GM18505 (cell line): ENCODE measurements at regions not wholly inside any gene's neighbourhood (a gene's known extent, or its start where the extent isn't known, plus 50 kb on each side); places are given as distances from the start of the nearest gene placed in this dataset.

Source experiments
- ATAC-seq: cut with Tn5 transposase; IDR thresholded peaks from one replicate; pipeline ENCODE4 v1.9.1; 2021; ENCODE audit not compliant: unreplicated experiment
- POLR2A ChIP-seq: IDR thresholded peaks from 4 replicates; pipeline ENCODE4 v1.6.1; 2011; ENCODE audit warnings: borderline replicate concordance; ENCODE audit not compliant: insufficient read depth, insufficient read length; ENCODE audit errors: extremely low read depth

DNA sequence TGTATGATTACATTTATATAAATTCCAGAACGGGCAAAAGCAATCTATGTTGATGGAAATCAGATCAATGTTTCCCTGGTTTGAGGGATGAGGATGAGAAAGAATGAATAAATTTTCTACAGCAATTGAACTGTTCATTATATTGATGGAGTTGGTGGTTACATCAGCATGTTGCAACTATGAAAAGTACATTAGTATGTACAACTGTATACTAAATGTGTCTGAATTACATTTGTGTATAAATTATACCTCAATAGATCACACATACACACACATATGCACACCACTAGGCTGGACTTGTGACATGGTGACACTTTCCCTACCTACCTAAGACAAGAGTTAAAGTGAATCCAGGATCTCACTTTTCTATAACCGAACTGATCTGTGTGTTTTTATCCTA, 608.0 kb downstream of the CDH11 start:
- no peak for TF ChIP-seq POLR2A
- ATAC-seq = no peak

DNA sequence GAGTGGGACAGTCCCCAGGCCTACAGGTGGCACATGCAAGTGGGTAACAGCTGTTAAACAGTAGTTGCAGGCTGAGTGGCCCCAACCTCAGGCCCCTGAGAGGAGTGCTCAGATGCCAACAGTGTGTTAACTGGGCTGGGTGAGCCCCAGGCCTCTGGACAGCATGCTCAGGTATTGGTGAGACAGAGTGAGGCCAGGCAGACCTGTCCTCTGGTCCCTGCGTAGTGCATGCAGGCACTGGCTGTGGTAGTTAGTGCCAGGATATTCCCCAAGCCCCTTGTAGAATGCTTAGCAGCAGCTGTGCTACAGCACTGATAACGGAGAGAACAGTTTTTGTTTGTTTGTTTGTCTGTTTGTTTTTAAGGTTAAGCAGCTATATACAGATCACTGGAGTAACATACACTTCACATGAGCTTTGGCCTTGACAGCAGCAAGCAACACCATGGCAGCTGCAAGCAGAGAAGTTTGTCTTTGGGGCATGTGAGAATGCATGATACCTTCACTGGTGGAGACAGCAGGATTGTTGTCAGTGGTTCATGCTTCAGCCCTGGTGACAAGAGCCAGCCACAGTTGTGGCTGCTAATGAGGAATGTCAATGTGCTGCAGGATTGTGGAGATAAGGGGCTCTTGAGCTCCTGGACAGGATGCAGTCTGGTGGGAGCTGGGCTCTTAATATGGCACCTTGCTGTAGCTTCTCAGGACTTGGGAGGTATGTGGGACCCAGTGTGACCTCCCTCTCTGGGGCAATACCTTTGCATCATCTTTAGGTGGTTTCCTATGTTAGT, 614.4 kb downstream of the CDH11 start:
- no peak for ATAC-seq

DNA sequence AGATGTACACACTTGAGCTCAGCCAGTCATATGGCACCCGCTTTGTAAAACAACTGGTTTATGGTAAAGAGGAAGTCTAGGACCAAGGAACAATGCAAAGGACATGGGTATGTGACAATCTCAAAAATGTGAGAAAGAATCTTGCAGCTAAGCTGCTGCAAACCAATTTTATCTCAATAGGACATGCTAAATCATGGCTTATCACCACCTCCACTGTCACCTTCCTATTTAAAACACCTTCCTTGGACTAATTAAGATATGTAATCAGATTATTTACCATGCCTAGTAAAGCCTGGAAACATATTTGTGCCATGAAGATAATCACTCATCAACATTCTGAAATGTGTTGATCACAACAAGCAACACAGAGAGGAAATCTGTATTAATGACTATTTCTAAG, 622.7 kb downstream of the CDH11 start:
- no peak for ATAC-seq
- no peak for TF ChIP-seq POLR2A

More for the DNA sequence above, 614.4 kb downstream of the CDH11 start:
- TF ChIP-seq POLR2A = no peak

DNA sequence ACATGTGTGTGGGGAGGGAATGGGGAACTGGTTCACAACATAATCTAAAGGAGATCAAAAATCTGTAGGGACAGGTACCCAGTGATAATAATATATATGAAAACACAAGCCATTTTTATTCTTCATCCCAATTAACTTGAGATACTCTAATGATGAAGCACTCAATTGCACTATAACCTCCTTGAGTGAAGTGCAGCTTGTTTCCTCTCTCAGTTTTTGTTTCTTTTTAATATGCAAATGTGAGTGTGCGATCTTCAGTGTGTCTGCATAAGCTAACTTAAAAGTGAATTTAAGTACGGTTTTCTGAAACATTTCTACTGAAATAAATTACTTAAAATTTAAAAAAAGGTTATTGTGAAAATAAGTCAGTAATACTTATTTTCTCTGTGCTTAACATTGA, 623.5 kb downstream of the CDH11 start:
- no peak for TF ChIP-seq POLR2A
- ATAC-seq = no peak

DNA sequence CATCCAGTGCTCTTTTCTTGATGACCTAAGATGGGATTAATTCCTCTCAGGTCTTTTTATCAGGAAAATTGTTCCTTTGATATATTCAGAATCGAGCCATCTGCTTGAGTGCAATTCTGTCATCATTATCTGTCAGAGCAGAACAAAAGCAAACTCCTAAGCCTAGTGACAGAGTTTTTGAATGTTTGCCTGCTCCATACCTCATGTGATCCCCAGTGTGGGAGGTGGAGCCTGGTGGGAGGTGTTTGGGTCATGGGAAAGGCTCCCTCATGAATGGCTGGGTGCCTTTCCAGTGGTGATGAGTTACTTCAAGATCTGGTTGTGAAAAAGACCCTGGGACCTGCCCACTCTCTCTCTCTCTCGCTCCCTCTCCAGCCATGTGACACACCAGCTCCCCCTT, 628.2 kb downstream of the CDH11 start:
- no peak for ATAC-seq
- no peak for TF ChIP-seq POLR2A

DNA sequence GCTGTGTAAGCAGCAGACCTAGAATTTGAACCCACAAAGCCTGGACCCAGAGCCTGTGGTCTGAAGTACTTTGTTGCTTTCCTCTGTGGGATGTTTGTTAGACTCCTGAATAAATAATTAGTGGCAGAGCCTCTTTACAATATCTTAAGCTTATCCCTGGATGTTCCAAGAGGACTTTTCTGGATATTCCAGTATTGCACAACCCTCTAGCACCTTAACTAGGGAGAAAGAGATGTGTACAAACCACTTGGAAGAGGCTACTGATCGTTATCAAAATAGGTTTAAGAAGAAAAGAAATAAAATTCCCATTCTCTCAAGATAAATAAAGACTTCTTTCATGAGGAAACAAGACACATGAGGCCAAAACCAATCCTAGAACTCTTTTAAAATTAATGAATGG, 632.4 kb downstream of the CDH11 start:
- ATAC-seq = no peak
- no peak for TF ChIP-seq POLR2A

DNA sequence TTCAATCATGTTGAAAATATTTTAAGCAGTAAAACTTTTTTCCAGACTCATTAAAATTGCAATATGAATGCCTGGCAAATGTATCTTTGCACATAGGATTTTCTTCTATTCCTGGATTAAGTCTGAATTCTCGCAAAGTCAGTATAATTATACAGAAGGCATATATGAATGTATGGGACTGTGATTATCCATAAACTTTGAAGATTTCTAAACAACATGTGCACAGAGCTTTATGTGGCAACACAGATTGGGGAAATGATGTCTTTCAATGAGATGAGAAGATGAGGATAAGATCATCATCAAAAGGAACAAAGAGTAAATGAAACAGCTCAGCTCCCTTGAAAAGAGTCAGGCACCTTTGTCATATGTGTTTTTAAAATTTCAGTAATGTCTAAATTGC, 635.3 kb downstream of the CDH11 start:
- no peak for ATAC-seq

DNA sequence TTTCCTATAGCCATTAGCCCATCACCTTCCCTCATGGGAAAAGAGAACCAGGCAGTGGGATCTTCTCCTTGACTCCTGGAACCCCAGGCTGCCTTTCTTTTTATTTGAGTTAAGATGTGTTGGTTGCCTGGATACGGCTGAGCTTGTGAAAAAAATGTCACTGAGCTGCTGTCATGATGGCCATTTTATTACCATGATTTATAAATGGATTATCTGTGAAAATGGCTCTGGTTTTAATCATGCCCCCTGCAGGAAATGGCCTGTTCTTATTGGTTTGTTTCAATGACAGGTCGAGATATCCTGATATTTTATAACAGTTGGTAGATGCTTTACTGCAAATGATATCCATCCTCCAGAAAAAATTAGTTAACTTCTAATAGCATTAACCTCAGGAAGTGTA, 640.4 kb downstream of the CDH11 start:
- no peak for ATAC-seq
- no peak for TF ChIP-seq POLR2A

More for the DNA sequence above, 635.3 kb downstream of the CDH11 start:
- TF ChIP-seq POLR2A = no peak

DNA sequence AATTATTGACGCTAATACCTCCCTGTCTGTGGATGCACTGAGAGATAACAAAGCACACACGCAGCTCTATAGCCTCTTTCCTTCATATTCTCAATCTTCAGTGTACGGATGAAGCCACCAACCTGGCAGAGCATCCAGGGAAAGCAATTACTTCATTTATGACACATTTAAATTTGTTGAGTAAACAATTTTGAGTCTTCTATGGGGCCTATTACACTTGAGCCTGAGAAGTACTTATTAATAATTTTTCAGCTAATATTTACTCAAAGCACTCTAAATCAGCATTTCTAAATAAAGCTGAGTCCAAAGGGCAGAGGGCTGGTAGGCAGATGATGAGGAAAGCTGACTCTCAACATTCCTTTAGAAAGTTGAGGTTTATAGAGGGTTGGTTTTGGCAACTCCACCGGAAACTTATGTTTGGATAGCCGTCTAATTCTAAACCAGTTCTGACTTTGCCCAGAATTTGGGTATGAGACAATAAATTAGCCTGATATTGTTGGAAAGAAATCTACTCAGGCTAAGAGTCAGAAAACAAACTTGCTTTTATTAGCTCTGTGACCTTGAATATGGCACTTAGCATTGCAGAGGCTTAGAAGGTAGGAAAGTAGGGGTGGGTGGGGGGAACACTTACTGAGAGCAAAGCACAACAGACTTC, 643.5 kb downstream of the CDH11 start:
- TF ChIP-seq POLR2A = no peak
- no peak for ATAC-seq

DNA sequence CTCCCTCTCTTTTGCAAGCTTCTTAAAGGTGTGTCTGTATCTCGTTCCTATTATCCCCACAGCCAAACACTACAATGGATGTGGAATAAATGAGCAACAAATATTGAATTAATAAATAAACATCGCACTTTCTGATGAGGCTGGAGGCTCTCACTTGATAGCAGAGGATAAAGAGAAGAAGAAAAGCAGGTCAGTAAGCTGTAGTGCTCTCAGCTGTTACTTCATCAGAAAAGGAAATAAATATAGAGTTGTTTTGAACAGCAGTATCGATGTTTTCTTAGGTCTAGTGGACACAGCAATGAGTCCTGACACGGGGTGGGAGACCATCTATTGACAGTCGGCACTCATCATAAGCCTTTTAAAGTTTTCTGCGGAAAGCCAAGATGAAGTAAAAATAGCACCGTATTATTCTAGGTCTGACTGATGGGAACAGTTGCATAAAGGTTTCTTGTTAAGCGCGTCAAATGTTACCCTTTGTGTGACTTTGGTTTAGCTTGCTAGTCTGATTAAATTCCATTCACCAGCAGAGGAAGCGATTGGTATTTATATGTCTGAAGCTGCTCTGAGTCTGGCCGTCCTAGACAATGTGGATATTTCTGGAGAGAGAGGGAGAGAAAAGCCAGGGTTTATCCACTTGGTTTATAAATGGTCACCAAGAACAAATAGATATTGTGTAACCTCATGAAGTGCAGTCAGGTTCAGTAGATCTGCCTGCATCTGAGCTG, 646.1 kb downstream of the CDH11 start:
- ATAC-seq = no peak
- no peak for TF ChIP-seq POLR2A

DNA sequence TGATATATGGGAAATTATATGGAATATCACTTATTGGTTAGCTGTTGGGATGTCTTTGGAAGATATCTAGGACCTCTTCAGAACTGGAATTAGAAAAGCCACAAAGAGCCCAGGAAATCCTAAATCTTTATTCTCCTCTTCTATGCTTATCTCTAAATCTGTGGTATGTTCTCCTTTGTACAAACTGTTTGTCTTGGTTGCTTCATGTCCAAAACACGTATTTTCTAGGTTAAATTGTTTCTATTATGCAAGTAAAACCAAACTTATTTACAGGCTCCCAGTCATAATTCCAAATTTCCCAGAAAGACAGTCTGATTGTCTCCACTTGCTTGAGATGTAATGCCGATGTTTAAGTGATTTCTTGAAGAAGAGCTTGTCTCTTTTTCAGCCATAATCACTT, 650.9 kb downstream of the CDH11 start:
- no peak for TF ChIP-seq POLR2A
- no peak for ATAC-seq

DNA sequence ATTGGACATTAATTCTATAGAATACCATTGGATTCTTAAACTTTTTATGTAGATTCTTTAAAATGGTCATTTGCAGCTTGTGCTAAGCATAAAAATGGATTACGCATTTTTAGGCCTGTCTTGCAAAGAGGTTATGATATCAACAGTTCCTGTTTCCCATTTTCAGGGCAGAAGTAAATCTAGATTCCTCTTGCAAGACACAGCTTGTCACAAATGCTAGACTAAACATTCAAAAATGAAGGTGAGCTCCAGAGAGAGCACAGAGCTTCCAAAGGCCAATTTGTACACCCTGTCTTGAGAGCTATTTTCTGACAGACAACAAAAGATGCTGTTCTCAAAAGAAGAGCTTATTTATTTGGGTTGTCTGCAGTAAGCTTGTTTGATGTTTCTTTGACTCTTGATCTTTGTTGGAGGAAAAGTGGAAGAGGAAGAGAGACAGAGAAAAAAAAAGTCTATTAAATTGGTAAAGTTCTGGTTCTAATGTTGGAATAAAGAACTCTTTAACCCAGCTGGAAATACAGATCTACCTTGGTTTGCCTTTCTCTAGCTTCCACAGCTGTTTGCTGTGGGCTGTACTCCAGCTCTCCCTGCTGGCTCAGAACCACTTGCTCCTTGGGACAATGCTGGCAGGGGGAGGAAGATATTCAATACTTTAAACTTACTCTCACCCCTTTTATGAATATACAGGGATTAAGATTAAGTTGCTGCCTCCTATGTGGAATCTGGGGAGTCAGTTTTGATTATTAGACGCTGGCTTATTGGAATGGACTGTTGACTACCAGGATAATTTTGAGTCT, 651.8 kb downstream of the CDH11 start:
- ATAC-seq = no peak
- no peak for TF ChIP-seq POLR2A

DNA sequence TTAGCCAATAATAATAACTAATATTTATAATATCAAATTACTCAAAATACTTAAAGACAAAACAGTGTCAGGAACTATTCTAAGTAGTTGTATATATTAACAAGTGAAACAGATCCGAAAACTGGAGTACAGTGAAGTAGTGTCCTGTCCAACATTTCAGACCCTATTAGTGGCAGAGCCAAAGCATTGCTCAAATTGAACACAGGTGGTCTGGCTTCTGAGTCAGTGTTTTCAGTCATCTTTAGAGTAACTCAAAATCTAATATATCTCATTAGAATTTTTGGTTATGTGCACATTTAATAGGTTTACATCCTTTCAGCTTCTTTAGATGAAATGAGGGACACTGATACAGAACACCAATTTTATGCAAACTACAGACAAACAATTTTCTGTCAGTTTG, 652.5 kb downstream of the CDH11 start:
- no peak for ATAC-seq
- no peak for TF ChIP-seq POLR2A
